Kidney (tissue), 13 donors: ENCODE measurements at regions not wholly inside any gene's neighbourhood (a gene's known extent, or its start where the extent isn't known, plus 50 kb on each side); places are given as distances from the start of the nearest gene placed in this dataset.

Experiments used
- DNase-seq, 5 donors: peaks; one replicate each; pipeline ENCODE4 v3.0.0-alpha.2; 2013 to 2020
- FAIRE-seq: peaks from 2 replicates; lab custom pipeline; 2012; peaks lifted over from hg19 to GRCh38; lab: Jason Lieb, UNC
- H3K27ac ChIP-seq, 2 donors: one replicate each; pipeline ENCODE4 v1.7.0; 2013; ENCODE audit warnings: low read depth in 2 of 2, low read length in 2 of 2, inconsistent platforms in 1 of 2
- H3K27me3 ChIP-seq: one replicate; pipeline ENCODE4 v1.7.1; 2013; ENCODE audit warnings: low read length, inconsistent platforms; ENCODE audit not compliant: control insufficient read depth, insufficient read depth
- H3K36me3 ChIP-seq, 3 donors: one replicate each; pipeline versions ENCODE4 v1.7.0 to v1.7.1; 2013; ENCODE audit warnings: low read length in 3 of 3, control low read depth in 1 of 3, inconsistent platforms in 1 of 3; ENCODE audit not compliant: insufficient read depth in 3 of 3, control insufficient read depth in 2 of 3
- H3K4me1 ChIP-seq, 3 donors: one replicate each; pipeline versions ENCODE4 v1.7.0 to v1.7.1; 2013; ENCODE audit warnings: low read length in 3 of 3, inconsistent platforms in 1 of 3, low read depth in 1 of 3; ENCODE audit not compliant: control insufficient read depth in 2 of 3, insufficient read depth in 2 of 3
- H3K4me3 ChIP-seq, 3 donors: one replicate each; pipeline versions ENCODE4 v1.7.0 to v1.8.1; 2013; ENCODE audit warnings: low read length in 3 of 3, control low read depth in 1 of 3, inconsistent platforms in 1 of 3
- H3K9ac ChIP-seq, 3 donors: one replicate each; pipeline versions ENCODE4 v1.7.0 to v1.7.1; 2013; ENCODE audit warnings: low read length in 3 of 3, control low read depth in 1 of 3, inconsistent platforms in 1 of 3
- H3K9me3 ChIP-seq, 3 donors: one replicate each; pipeline versions ENCODE4 v1.7.0 to v1.7.1; 2013; ENCODE audit warnings: low read length in 3 of 3, control low read depth in 1 of 3, inconsistent platforms in 1 of 3; ENCODE audit not compliant: control insufficient read depth in 2 of 3, insufficient read depth in 1 of 3
- CTCF ChIP-seq: IDR thresholded peaks from 3 replicates; pipeline ENCODE4 v1.5.1; 2012; ENCODE audit warnings: mild to moderate bottlenecking, moderate library complexity, borderline replicate concordance; ENCODE audit not compliant: insufficient read depth; ENCODE audit errors: extremely low read depth
- intact Hi-C: fragments of 100-400 bp; cut with DNase I; formaldehyde crosslinking; loops from one replicate; pipeline ENCODE4 v1.11.1; 2022
- donor health status: control.
- donor health status: control.
- donor health status: control.
- donor health status: control.
- donor health status: control.
- donor health status: DM: yes; HTN: yes; CAD: no.
- donor health status: Normal renal cell carcinoma (clear cell type).

DNA sequence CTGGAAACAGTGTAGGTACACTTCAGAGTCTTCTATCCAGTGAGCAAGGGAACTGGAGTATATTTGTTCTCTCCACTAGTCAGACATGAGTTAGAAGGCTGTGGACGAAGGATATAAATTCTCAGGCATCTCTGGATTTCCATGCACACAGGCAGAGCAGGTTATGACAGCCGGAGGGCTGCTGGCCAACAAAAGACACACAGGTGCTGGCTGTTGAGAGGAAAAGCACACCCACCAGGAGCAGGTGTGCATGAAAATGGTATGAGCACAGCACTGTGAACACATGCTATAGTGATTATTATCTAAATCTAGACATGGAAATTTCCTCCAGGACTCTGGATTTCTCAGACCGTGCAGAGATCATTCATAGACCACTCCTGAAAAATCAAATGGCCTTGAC lies 444.7 kb upstream of the RPS6KA3 start:
- no peak for FAIRE-seq
- no peaks in the 10 kb centered on the region for H3K9me3 ChIP-seq
- no peaks in the 10 kb centered on the region for H3K27me3 ChIP-seq
- no peaks in the 10 kb centered on the region for H3K4me1 ChIP-seq
- no peak overlapping the region for H3K27ac ChIP-seq
- no peak for DNase-seq
- no peaks in the 10 kb centered on the region for H3K36me3 ChIP-seq
- TF ChIP-seq CTCF = no peak
- H3K4me3 ChIP-seq = no peak overlapping the region
- H3K9ac ChIP-seq = no peak overlapping the region
- intact Hi-C loops = no loop called here

- FAIRE-seq = no peak
- TF ChIP-seq CTCF = no peak
- Histone ChIP-seq H3K27ac (no peak overlapping the region), H3K36me3 (no peaks in the 10 kb centered on the region), H3K27me3 (no peaks in the 10 kb centered on the region), H3K9ac (no peak overlapping the region), H3K4me1 (no peaks in the 10 kb centered on the region), H3K4me3 (no peak overlapping the region), H3K9me3 (no peaks in the 10 kb centered on the region)
- DNase-seq = no peak
- intact Hi-C loops = no loop called here
Measured at GRCh38 chrX:20693078-20693477, 426.4 kb upstream of the RPS6KA3 start.

GRCh38 chrX:20686256-20686655 lies 419.5 kb upstream of the RPS6KA3 start:
- intact Hi-C loops = no loop called here
- H3K27ac ChIP-seq = no peak overlapping the region
- DNase-seq (no peak), FAIRE-seq (no peak)
- no peaks in the 10 kb centered on the region for H3K36me3 ChIP-seq
- H3K27me3 ChIP-seq = no peaks in the 10 kb centered on the region
- no peak for TF ChIP-seq CTCF
- no peak overlapping the region for H3K4me3 ChIP-seq
- H3K9me3 ChIP-seq = no peaks in the 10 kb centered on the region
- no peaks in the 10 kb centered on the region for H3K4me1 ChIP-seq
- H3K9ac ChIP-seq = no peak overlapping the region

- FAIRE-seq (no peak), DNase-seq (no peak)
- no peak for TF ChIP-seq CTCF
- Histone ChIP-seq H3K27me3 (no peaks in the 10 kb centered on the region), H3K27ac (no peak overlapping the region), H3K36me3 (no peaks in the 10 kb centered on the region), H3K4me3 (no peak overlapping the region), H3K4me1 (no peaks in the 10 kb centered on the region), H3K9me3 (no peaks in the 10 kb centered on the region), H3K9ac (no peak overlapping the region)
- intact Hi-C loops = no loop called here
Measured at GRCh38 chrX:20685652-20686051, 418.9 kb upstream of the RPS6KA3 start.
